Adipose tissue (tissue), 3 donors: ENCODE measurements at regions not wholly inside any gene's neighbourhood (a gene's known extent, or its start where the extent isn't known, plus 50 kb on each side); places are given as distances from the start of the nearest gene placed in this dataset.
"Not testable (repeated sequence)": the region's sequence is repeated elsewhere in the genome, so short reads cannot be mapped to it uniquely, and the experiment has no call there.

Experiments used
- H3K27ac ChIP-seq: one replicate; pipeline ENCODE4 v1.5.1; 2013; ENCODE audit warnings: low read depth, low read length
- WGBS, 3 donors: extraction: QIAGEN DNeasy Blood & Tissue Kit; methylation state at CpG; one replicate each; pipeline ENCODE4 v1.1.7; 2013; 5-methylcytosine and 5-hydroxymethylcytosine counted together
- donor health status: healthy with polysubstance abuse.
- donor health status: Bipolar disorder and iron deficiency.
- donor health status: healthy.

DNA sequence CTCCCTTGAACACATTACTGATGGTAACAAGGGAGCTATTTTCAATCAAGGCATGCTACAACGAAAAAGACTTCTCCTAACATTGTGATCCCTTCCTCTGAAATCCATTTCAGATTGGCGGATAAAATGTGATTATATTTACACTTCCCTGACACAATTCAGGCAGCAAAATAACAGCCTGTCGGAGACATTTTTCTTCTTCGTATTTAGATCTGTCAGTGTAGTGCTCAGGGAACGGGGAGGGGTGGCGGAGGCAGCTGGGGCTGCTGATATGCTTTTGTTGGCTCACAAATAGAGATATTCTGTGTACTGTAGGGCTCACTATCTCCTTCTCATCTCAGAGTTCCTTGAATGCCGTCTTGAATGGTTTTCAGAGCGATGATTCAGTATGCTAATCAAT lies 1261.7 kb upstream of the AUTS2 start:
- H3K27ac ChIP-seq = no peak overlapping the region
- WGBS, 3 donors = 42 to 81% (median 71%) methylated on average over 8 of the region's 8 CpGs

- H3K27ac ChIP-seq = no peak overlapping the region
- WGBS, 3 donors = 85 to 91% (median 88%) methylated on average over 3 of the region's 3 CpGs
Observed at GRCh38 chr7:68348401-68348800, 1249.9 kb upstream of the AUTS2 start.

GRCh38 chr7:68362745-68363518 lies 1235.3 kb upstream of the AUTS2 start:
- H3K27ac ChIP-seq = no peak overlapping the region
- WGBS, 3 donors = 52 to 63% (median 55%) methylated on average over 7 of the region's 7 CpGs

- no peak overlapping the region for H3K27ac ChIP-seq
- WGBS, 3 donors = 51 to 57% (median 53%) methylated on average over 5 of the region's 5 CpGs
Observed at GRCh38 chr7:68364886-68365625, 1233.2 kb upstream of the AUTS2 start.

GRCh38 chr7:68371985-68372384 lies 1226.3 kb upstream of the AUTS2 start:
- WGBS, 3 donors = 31 to 41% (median 34%) methylated on average over 7 of the region's 7 CpGs

GRCh38 chr7:68376131-68376661 lies 1222.1 kb upstream of the AUTS2 start:
- WGBS, 3 donors = 73 to 80% (median 78%) methylated on average over 2 of the region's 2 CpGs

More at GRCh38 chr7:68371985-68372384, 1226.3 kb upstream of the AUTS2 start:
- H3K27ac ChIP-seq = no peak overlapping the region

GRCh38 chr7:68381731-68382130 lies 1216.5 kb upstream of the AUTS2 start:
- WGBS, 3 donors = 29 to 41% (median 34%) methylated on average over 2 of the region's 2 CpGs
- H3K27ac ChIP-seq = no peak overlapping the region

More at GRCh38 chr7:68376131-68376661, 1222.1 kb upstream of the AUTS2 start:
- H3K27ac ChIP-seq = no peak overlapping the region

GRCh38 chr7:68384581-68384980 lies 1213.7 kb upstream of the AUTS2 start:
- no peak overlapping the region for H3K27ac ChIP-seq

GRCh38 chr7:68393051-68393450 lies 1205.2 kb upstream of the AUTS2 start:
- H3K27ac ChIP-seq = no peak overlapping the region
- WGBS, 3 donors = 42 to 75% (median 44%) methylated on average over 2 of the region's 2 CpGs

More at GRCh38 chr7:68384581-68384980, 1213.7 kb upstream of the AUTS2 start:
- 83 to 87% (median 83%) methylated on average over 1 of the region's 1 CpG for WGBS, 3 donors

DNA sequence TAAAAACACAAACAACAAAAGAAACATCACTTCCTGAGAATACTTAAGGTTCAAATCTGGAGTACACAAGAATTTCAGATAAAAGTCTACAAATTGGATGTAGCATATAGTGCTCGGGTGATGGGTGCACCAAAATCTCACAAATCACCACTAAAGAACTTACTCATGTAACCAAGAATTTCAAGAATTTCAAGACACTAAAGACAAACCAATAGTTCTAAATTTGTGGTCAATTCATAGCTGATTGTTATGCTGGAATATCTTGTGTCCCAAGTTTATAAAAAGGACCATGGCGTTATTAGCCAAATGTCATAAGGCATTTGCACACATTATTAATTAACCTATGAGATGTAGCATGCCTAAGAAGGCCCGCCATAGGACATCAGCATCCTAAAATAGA lies 1204.1 kb upstream of the AUTS2 start:
- 71 to 87% (median 86%) methylated on average over 3 of the region's 3 CpGs for WGBS, 3 donors
- no peak overlapping the region for H3K27ac ChIP-seq

GRCh38 chr7:68399991-68400590 lies 1198.2 kb upstream of the AUTS2 start:
- 79 to 87% (median 81%) methylated on average over 6 of the region's 6 CpGs for WGBS, 3 donors

DNA sequence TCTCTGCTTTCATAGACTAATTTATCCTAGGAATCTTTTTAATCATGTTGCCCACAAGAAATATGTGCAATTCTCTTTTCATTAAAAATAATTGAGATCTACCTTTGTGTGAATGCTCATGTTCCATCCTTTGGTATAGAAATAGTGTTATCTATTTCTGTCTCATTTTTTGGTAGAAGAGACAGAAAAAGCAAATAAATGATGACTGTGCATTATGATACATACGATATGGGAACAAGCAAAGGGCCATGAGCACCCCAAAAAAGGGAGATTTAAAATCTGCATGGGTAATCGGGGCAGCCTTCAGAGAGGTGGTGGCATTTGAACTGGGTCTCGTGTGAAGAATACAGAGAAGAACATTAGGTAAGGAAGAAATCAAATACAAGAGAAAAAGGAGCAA lies 1197.5 kb upstream of the AUTS2 start:
- WGBS, 3 donors = 69 to 87% (median 87%) methylated on average over 3 of the region's 3 CpGs

More at GRCh38 chr7:68399991-68400590, 1198.2 kb upstream of the AUTS2 start:
- no peak overlapping the region for H3K27ac ChIP-seq

GRCh38 chr7:68401313-68401712 lies 1197.0 kb upstream of the AUTS2 start:
- WGBS, 3 donors = 71 to 80% (median 71%) methylated on average over 2 of the region's 2 CpGs
- no peak overlapping the region for H3K27ac ChIP-seq

More for the DNA sequence above, 1197.5 kb upstream of the AUTS2 start:
- no peak overlapping the region for H3K27ac ChIP-seq

DNA sequence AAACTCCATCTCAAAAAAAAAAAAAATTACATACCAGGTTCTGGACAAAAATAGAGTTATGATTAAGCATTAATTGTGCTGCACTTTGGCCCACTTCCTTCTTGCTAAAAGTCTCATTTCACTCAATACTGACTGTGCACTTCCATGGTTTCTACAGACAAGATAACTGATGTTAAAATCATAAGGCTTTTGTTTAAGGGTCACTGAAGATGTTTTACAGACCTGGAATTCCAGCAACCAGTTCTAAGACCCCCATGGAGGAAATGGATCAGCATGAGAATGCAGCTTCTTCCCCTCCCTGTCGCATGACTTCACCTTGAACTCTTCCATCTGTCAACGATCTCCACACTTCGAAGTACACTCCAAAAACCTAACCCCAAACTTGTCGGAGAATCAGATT lies 1191.8 kb upstream of the AUTS2 start:
- no peak overlapping the region for H3K27ac ChIP-seq
- 38 to 58% (median 57%) methylated on average over 4 of the region's 4 CpGs for WGBS, 3 donors

- no peak overlapping the region for H3K27ac ChIP-seq
Observed at GRCh38 chr7:68407460-68407859, 1190.8 kb upstream of the AUTS2 start.

GRCh38 chr7:68408873-68409272 lies 1189.4 kb upstream of the AUTS2 start:
- WGBS, 3 donors = 84 to 91% (median 87%) methylated on average over 1 of the region's 1 CpG
- H3K27ac ChIP-seq = no peak overlapping the region

DNA sequence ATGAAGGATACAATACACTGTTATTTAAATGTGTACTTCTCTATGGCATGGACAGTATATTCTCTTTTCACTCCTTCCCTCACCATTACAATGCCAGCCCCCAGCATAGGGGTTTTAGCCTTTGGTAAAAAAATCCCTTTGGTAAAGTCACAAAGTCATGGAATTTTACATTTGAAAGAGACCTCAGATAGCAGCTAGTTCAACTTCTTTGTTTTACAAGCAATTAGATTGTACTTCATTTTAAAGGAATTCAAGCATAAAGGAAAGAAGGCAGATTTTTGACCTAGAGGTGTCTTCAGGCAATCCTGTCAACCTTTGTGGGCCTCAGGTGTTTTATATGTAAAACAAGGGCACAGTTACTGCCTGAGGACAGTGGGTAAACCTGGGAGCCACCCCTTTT lies 1188.4 kb upstream of the AUTS2 start:
- H3K27ac ChIP-seq = no peak overlapping the region

DNA sequence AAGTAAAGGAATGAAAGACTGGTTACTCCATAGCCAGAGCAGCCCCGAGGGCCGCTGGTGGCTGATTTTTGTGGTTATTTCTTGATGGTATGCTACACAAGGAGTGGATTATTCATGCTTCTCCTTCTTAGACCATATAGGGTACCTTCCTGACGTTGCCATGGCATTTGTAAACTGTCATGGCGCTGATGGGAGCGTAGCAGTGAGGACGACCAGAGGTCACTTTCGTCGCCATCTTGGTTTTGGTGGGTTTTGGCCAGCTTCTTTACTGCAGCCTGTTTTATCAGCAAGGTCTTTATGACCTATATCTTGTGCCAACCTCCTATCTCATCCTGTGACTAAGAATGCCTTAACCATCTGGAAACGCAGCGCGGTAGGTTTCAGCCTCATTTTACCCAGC lies 1187.6 kb upstream of the AUTS2 start:
- WGBS, 3 donors = 88 to 94% (median 92%) methylated on average over 11 of the region's 11 CpGs

GRCh38 chr7:68411742-68412141 lies 1186.5 kb upstream of the AUTS2 start:
- H3K27ac ChIP-seq = no peak overlapping the region
- 73 to 79% (median 77%) methylated on average over 6 of the region's 6 CpGs for WGBS, 3 donors

More for the DNA sequence above, 1187.6 kb upstream of the AUTS2 start:
- H3K27ac ChIP-seq = not testable (repeated sequence)
